Hepatocyte (in vitro differentiated cells): ENCODE measurements at regions not wholly inside any gene's neighbourhood (a gene's known extent, or its start where the extent isn't known, plus 50 kb on each side); places are given as distances from the start of the nearest gene placed in this dataset.

Experiments used
- DNase-seq: peaks from one replicate; pipeline ENCODE4 v3.0.0-alpha.2; 2016; ENCODE audit warnings: low spot score
- H2AFZ ChIP-seq: fragments of 200-600 bp; sonication (generic); 2 replicates; pipeline ENCODE4 v1.6.0; 2016; ENCODE audit warnings: antibody characterized with exemption, mild to moderate bottlenecking
- H3K27ac ChIP-seq: fragments of 200-600 bp; sonication (generic); 2 replicates; pipeline ENCODE4 v1.5.1; 2016; ENCODE audit warnings: mild to moderate bottlenecking
- H3K27me3 ChIP-seq: fragments of 200-600 bp; sonication (generic); 2 replicates; pipeline ENCODE4 v1.6.1; 2016
- H3K36me3 ChIP-seq: fragments of 200-600 bp; sonication (generic); replicated peaks from 2 replicates; pipeline ENCODE4 v1.5.1; 2016; ENCODE audit warnings: low read depth; ENCODE audit not compliant: insufficient read depth
- H3K4me1 ChIP-seq: fragments of 200-600 bp; sonication (generic); 2 replicates; pipeline ENCODE4 v1.5.1; 2016; ENCODE audit warnings: mild to moderate bottlenecking, moderate library complexity; ENCODE audit not compliant: insufficient read depth
- H3K4me2 ChIP-seq: fragments of 200-600 bp; sonication (generic); 2 replicates; pipeline ENCODE4 v1.6.0; 2016
- H3K4me3 ChIP-seq: fragments of 200-600 bp; sonication (generic); 2 replicates; pipeline ENCODE4 v1.5.1; 2016; ENCODE audit warnings: mild to moderate bottlenecking
- H3K79me2 ChIP-seq: fragments of 200-600 bp; sonication (generic); 2 replicates; pipeline ENCODE4 v1.6.0; 2017; ENCODE audit warnings: mild to moderate bottlenecking
- H3K9me2 ChIP-seq: fragments of 200-600 bp; sonication (generic); replicated peaks from 2 replicates; pipeline ENCODE4 v1.6.0; 2017; ENCODE audit warnings: mild to moderate bottlenecking; ENCODE audit not compliant: insufficient read depth
- H3K9me3 ChIP-seq: fragments of 200-600 bp; sonication (generic); 2 replicates; pipeline ENCODE4 v1.5.1; 2016; ENCODE audit warnings: low read depth, mild to moderate bottlenecking
- H4K20me1 ChIP-seq: fragments of 200-600 bp; sonication (generic); 2 replicates; pipeline ENCODE4 v1.6.0; 2016; ENCODE audit warnings: mild to moderate bottlenecking; ENCODE audit not compliant: insufficient read depth, poor library complexity, severe bottlenecking
- EZH2 ChIP-seq: fragments of 200-600 bp; sonication (generic); IDR thresholded peaks from 2 replicates; pipeline ENCODE4 v1.6.1; 2016; ENCODE audit warnings: antibody characterized with exemption, mild to moderate bottlenecking, borderline replicate concordance
- EZH2phosphoT487 ChIP-seq: fragments of 200-600 bp; sonication (generic); IDR thresholded peaks from one replicate; pipeline ENCODE4 v1.6.1; 2018; ENCODE audit warnings: antibody characterized with exemption, mild to moderate bottlenecking, low read depth, moderate library complexity; ENCODE audit not compliant: unreplicated experiment, severe bottlenecking
- WGBS: methylation state at CpG from one replicate; pipeline ENCODE4 v1.1.6; 2016; ENCODE audit warnings: low lambda C conversion rate; ENCODE audit errors: missing lambda C conversion rate; 5-methylcytosine and 5-hydroxymethylcytosine counted together
- TF ChIP-seq, protein P1 (sequence below): fragments of 200-600 bp; sonication (generic); IDR thresholded peaks from 2 replicates; pipeline ENCODE4 v1.5.1; 2016; ENCODE audit warnings: antibody characterized with exemption, mild to moderate bottlenecking; ENCODE audit not compliant: poor library complexity

DNA sequence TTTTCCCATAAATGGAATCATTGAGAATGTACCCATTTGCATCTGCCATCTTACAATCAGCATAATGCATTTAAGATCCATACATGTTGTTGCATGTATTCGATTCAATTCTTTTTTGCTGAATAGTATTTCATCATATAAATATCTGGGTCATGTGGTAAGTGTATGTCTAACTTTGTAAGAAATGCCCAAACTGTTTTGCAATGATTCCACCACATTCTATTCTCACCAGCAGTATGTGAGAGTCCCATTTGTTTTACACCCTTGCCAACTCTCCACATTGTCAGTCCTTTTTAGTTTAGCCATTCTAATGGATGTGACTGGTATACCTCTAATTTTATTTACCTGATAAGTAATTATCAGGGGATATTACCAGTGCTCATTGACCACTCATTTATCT lies 115.8 kb upstream of the PBX1 start:
- no peaks in the 10 kb centered on the region for H3K27me3 ChIP-seq
- no peak for DNase-seq
- H3K27ac ChIP-seq, result no peak overlapping the region
- H3K4me2 ChIP-seq, result no peak overlapping the region
- H3K4me3 ChIP-seq, result no peak overlapping the region
- no peaks in the 10 kb centered on the region for H3K36me3 ChIP-seq
- no peaks in the 10 kb centered on the region for H3K9me3 ChIP-seq
- 88% methylated on average over 1 of the region's 1 CpG for WGBS
- H4K20me1 ChIP-seq, result no peaks in the 10 kb centered on the region
- no peaks in the 10 kb centered on the region for H3K79me2 ChIP-seq
- no peak for TF ChIP-seq EZH2phosphoT487
- TF ChIP-seq, protein P1, sequence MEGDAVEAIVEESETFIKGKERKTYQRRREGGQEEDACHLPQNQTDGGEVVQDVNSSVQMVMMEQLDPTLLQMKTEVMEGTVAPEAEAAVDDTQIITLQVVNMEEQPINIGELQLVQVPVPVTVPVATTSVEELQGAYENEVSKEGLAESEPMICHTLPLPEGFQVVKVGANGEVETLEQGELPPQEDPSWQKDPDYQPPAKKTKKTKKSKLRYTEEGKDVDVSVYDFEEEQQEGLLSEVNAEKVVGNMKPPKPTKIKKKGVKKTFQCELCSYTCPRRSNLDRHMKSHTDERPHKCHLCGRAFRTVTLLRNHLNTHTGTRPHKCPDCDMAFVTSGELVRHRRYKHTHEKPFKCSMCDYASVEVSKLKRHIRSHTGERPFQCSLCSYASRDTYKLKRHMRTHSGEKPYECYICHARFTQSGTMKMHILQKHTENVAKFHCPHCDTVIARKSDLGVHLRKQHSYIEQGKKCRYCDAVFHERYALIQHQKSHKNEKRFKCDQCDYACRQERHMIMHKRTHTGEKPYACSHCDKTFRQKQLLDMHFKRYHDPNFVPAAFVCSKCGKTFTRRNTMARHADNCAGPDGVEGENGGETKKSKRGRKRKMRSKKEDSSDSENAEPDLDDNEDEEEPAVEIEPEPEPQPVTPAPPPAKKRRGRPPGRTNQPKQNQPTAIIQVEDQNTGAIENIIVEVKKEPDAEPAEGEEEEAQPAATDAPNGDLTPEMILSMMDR, result no peak
- no peak for TF ChIP-seq EZH2
- no peaks in the 10 kb centered on the region for H3K4me1 ChIP-seq
- no peak overlapping the region for H2AFZ ChIP-seq
- no peaks in the 10 kb centered on the region for H3K9me2 ChIP-seq

DNA sequence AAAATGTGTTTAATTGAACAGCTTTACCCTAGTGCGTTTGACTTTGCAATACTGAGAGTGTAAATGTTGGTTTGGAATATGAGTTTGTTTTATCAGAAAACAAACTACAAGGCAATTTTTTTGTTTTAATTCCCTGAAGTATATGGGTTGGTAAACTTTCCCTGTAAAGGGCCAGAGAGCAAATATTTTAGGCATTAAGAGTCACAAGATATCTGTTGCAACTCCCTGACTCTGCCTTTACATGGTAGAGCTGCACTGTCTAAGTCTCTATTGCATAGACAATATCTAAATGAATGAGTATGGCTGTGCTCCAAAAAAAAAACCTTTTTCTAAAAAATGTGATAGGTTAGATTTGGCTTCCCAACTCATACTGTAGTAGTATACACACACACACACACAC lies 115.1 kb upstream of the PBX1 start:
- no peaks in the 10 kb centered on the region for H3K4me1 ChIP-seq
- no peak overlapping the region for H2AFZ ChIP-seq
- H4K20me1 ChIP-seq, result no peaks in the 10 kb centered on the region
- no peak overlapping the region for H3K27ac ChIP-seq
- no peaks in the 10 kb centered on the region for H3K27me3 ChIP-seq
- H3K4me2 ChIP-seq, result no peak overlapping the region
- H3K79me2 ChIP-seq, result no peaks in the 10 kb centered on the region
- no peak for DNase-seq
- TF ChIP-seq EZH2 (no peak), EZH2phosphoT487 (no peak)
- TF ChIP-seq, protein P1, result no peak
- no peaks in the 10 kb centered on the region for H3K9me2 ChIP-seq
- WGBS, result 91% methylated on average over 1 of the region's 1 CpG
- no peaks in the 10 kb centered on the region for H3K36me3 ChIP-seq
- H3K9me3 ChIP-seq, result no peaks in the 10 kb centered on the region
- no peak overlapping the region for H3K4me3 ChIP-seq

DNA sequence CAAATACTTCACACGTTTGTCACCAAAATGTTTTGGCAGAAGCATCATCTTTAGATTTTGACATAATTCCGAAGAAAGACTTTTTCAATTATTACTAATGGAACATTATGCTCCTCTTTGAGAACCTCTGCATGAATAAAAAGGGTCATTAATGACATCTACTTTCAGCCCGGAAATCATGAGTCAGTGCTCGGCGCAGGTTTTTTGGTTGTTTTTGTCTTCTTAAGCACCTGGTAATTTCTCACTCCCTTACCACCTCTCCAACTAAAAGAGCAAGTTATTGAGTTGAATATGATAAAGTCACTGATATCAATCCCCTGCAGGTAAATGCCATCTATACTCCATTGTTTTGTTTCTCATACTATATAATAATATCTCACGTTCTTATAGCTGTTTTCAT lies 113.0 kb upstream of the PBX1 start:
- Histone ChIP-seq H3K27me3 (no peaks in the 10 kb centered on the region), H3K4me3 (no peak overlapping the region), H4K20me1 (no peaks in the 10 kb centered on the region), H3K79me2 (no peaks in the 10 kb centered on the region), H3K4me2 (no peak overlapping the region), H3K27ac (no peak overlapping the region), H3K9me2 (no peaks in the 10 kb centered on the region), H3K4me1 (no peaks in the 10 kb centered on the region), H3K36me3 (no peaks in the 10 kb centered on the region), H2AFZ (no peak overlapping the region), H3K9me3 (no peaks in the 10 kb centered on the region)
- no peak for DNase-seq
- WGBS, result 91% methylated on average over 6 of the region's 6 CpGs
- TF ChIP-seq, protein P1, result no peak
- TF ChIP-seq EZH2 (no peak), EZH2phosphoT487 (no peak)

DNA sequence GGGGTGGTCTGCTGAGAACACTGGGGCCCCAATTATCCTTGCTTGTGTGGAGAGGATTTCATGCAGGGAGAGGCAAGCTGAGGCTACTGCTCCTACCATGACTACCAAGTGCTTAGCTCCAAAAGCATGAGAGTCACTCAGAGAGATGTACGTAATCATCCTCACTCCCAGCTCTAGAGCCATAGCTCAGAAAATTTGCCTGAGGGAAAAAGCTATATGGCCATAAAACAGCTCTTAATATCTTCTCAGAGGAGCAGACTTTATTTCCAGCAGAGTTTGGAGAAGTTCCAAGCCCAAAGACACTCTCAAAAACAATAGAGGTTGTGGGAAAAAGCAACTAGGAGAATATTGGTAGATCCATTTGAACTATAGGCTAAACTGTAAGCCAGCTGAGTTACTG lies 106.4 kb upstream of the PBX1 start:
- Histone ChIP-seq H3K9me3 (no peaks in the 10 kb centered on the region), H3K27ac (no peak overlapping the region), H3K36me3 (no peaks in the 10 kb centered on the region), H3K4me1 (no peaks in the 10 kb centered on the region), H3K27me3 (no peaks in the 10 kb centered on the region), H4K20me1 (no peaks in the 10 kb centered on the region), H3K79me2 (no peaks in the 10 kb centered on the region), H3K9me2 (no peaks in the 10 kb centered on the region), H2AFZ (no peak overlapping the region), H3K4me2 (no peak overlapping the region), H3K4me3 (no peak overlapping the region)
- no peak for DNase-seq
- 75% methylated on average over 1 of the region's 1 CpG for WGBS
- TF ChIP-seq, protein P1, result no peak
- TF ChIP-seq EZH2 (no peak), EZH2phosphoT487 (no peak)
